GM12872 (cell line): ENCODE measurements at regions not wholly inside any gene's neighbourhood (a gene's known extent, or its start where the extent isn't known, plus 50 kb on each side); places are given as distances from the start of the nearest gene placed in this dataset.

Source experiments
- TF ChIP-seq, protein P1 (sequence below): IDR thresholded peaks from 3 replicates; pipeline ENCODE4 v1.5.1; 2011; ENCODE audit warnings: low read depth, mild to moderate bottlenecking, low read length, moderate library complexity; ENCODE audit not compliant: insufficient read depth

DNA sequence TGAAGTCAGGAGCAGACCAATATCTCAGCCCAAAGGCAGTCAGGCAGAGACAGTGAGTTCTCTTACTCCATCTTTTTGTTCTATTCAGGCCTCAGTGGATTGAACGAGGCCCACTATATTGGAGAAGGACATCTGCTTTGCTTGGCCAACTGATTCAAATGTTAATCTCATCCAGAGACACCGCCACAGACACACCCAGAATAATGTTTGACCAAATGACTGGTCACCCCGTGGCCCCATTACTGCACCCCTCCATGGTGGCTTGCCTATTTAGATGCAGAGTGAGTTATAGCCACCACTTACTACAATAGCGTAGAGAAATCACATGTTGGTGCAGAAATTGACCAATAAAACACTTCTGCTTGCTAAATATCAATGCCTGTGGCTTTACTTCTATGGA is 88.1 kb downstream of the HRH4 start:
- TF ChIP-seq, protein P1, sequence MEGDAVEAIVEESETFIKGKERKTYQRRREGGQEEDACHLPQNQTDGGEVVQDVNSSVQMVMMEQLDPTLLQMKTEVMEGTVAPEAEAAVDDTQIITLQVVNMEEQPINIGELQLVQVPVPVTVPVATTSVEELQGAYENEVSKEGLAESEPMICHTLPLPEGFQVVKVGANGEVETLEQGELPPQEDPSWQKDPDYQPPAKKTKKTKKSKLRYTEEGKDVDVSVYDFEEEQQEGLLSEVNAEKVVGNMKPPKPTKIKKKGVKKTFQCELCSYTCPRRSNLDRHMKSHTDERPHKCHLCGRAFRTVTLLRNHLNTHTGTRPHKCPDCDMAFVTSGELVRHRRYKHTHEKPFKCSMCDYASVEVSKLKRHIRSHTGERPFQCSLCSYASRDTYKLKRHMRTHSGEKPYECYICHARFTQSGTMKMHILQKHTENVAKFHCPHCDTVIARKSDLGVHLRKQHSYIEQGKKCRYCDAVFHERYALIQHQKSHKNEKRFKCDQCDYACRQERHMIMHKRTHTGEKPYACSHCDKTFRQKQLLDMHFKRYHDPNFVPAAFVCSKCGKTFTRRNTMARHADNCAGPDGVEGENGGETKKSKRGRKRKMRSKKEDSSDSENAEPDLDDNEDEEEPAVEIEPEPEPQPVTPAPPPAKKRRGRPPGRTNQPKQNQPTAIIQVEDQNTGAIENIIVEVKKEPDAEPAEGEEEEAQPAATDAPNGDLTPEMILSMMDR = no peak

DNA sequence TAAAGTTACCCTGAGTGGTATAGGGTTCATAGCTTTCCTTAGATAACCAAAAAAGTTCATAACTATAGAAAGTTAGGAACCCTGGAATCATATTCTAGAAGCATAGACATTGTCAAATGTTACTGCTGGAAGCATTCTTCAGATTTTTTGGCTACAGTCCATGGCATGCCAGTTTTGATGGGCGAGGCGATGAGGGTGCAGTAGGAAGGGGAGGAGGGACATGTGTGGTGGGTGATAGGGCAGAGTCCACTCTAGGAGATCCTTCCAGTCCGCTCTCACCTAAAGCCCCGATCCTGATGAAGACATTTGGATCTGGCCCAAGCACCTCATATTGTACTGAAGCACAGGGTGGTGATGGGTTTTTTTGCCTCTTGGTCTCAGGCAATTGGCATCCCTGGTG is 91.8 kb downstream of the HRH4 start:
- TF ChIP-seq, protein P1 = no peak

DNA sequence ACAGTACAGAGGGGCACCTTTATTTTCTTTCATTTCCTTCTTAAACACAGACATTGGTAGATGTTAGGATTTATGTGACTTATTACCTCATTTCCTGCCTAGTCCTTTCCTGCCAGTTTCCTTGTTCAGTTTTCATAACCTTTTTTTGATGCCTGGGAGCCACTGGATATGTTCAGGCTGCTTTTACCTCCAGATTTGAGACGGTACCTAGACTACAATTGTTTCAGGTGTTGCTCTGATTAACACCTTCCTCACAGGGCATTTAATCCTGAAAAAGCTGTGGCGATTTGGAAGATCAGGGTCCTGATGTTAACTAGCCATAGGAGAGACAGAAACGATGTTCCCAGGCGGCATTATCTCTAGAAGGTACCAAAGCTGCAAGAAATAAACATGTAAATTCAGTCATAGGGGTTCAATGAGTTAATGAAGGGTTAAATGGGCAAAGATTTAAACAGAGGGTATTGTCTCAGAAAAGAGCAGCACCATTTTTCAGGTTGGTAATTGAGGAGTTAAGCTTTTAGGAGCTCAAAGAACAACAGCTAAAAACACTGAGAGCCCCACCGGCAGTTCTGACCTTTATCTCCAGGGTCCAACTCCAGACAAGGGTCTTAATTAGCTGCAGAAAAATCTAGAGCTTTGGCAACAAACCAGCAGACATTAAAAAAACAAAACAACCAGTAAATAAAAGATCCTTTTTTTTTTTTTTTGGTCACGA is 93.3 kb downstream of the HRH4 start:
- TF ChIP-seq, protein P1 = no peak

DNA sequence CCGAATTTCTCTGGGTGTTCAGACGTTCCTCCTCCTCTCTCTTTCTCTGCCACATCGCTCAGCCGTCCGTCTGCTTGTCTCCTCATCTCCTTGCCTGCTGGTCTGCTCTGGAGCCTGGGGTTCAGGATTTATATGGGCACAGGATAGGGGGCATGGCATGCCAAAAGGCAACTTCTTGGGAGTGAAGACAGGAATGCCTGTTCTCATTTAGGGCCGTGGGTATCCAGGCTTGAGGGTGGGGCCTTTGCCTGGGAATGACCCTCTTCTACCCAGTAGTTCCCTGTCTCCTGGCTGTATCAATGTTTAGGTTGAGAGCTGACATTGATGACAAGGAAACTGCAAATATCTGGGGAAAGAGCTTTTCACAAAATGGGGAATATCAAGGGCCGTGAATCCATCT is 98.0 kb downstream of the HRH4 start:
- TF ChIP-seq, protein P1 = no peak

DNA sequence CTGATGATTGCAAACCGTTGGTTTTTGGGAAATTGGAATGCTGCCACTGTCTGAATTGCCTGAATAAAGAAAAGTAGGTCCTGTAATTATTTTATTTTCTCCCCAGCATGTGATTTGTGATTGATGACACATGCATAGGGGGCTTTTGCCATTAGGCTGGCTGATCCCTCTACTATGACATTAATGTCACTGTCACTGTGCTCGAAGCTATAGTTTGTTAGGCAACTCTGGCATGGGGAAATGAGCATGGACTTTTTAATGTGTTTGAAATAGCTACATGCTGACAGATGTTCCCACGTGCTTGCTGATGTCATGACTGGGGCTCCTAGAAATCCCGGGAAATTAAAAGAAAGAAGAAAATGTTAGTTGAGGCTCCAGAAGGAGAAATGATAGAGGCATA is 99.1 kb downstream of the HRH4 start:
- TF ChIP-seq, protein P1 = no peak

DNA sequence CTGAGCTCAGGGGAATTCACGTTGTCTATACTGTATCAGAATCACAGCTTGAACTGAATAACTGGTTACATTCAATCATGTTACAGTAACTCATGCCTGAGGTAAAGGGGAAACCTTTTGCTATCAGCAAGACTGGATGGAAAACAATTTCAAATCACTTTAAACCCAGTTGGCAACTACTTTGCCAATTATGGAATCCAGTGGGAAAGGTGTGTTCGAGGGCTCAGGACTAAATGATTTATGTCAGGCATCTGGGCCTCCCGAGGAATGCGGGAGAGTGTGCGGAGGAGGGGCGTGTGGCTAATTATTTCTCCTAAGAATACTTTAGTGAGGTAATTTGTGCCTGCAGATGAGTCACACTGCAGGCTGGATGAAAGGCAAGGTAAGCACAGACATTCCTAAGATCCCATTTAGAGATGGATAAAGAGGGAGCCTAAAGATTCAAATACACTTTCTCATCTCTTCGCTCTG is 100.1 kb downstream of the HRH4 start:
- TF ChIP-seq, protein P1 = no peak

- TF ChIP-seq, protein P1 = no peak
Measured at GRCh38 chr18:24561369-24561965, 101.0 kb downstream of the HRH4 start.
